ENCODE measurements at regions not wholly inside any gene's neighbourhood (a gene's known extent, or its start where the extent isn't known, plus 50 kb on each side); places are given as distances from the start of the nearest gene placed in this dataset.

- H3K4me1 Mint-ChIP-seq: peaks cover 12% of the 10 kb centered on the region
- DNase-seq (ENCODE audit: low spot score): no peak
- TF ChIP-seq CTCF (IDR thresholded peaks at IDR 0.05) (no peak), EZH2phosphoT487 (IDR thresholded peaks at IDR 0.05) (no peak), EZH2 (IDR thresholded peaks at IDR 0.05) (no peak)
- H3K36me3 ChIP-seq: no peaks in the 10 kb centered on the region
- H3K9me3 ChIP-seq (ENCODE audit: low read depth): no peaks in the 10 kb centered on the region
- H3K27me3 Mint-ChIP-seq (ENCODE audit: insufficient read depth, low read depth): no peaks in the 10 kb centered on the region
- H3K4me2 ChIP-seq: no peak overlapping the region
- H3K36me3 Mint-ChIP-seq: no peaks in the 10 kb centered on the region
- H3K79me2 ChIP-seq (ENCODE audit: low read depth): no peaks in the 10 kb centered on the region
- no peaks in the 10 kb centered on the region for H3F3A ChIP-seq (ENCODE audit: low read depth)
- no peak overlapping the region for H3K9ac ChIP-seq
- H3K4me3 ChIP-seq: no peak overlapping the region
- H4K20me1 ChIP-seq (ENCODE audit: low read depth): no peaks in the 10 kb centered on the region
- H3K27ac ChIP-seq: no peak overlapping the region
- H3K27ac Mint-ChIP-seq: no peak overlapping the region
- no peaks in the 10 kb centered on the region for H3K27me3 ChIP-seq
- H3K4me1 ChIP-seq: peaks cover 11% of the 10 kb centered on the region
- no peak overlapping the region for H3K4me3 Mint-ChIP-seq
- H2AFZ ChIP-seq (replicated peaks): no peak overlapping the region
- H3K9me3 Mint-ChIP-seq: no peaks in the 10 kb centered on the region
These were observed 276.1 kb upstream of the BTG1 start for GRCh38 chr12:92421701-92422100.

GRCh38 chr12:92421042-92421441, 275.4 kb upstream of the BTG1 start:
- no peaks in the 10 kb centered on the region for H3K36me3 Mint-ChIP-seq
- H3F3A ChIP-seq (ENCODE audit: low read depth): no peaks in the 10 kb centered on the region
- no peaks in the 10 kb centered on the region for H3K9me3 ChIP-seq (ENCODE audit: low read depth)
- no peak overlapping the region for H3K27ac Mint-ChIP-seq
- no peaks in the 10 kb centered on the region for H3K9me3 Mint-ChIP-seq
- peaks cover 9% of the 10 kb centered on the region for H3K4me1 Mint-ChIP-seq
- H3K27me3 ChIP-seq: no peaks in the 10 kb centered on the region
- peaks cover 11% of the 10 kb centered on the region for H3K4me1 ChIP-seq
- no peak overlapping the region for H3K4me3 Mint-ChIP-seq
- no peak overlapping the region for H3K4me3 ChIP-seq
- H4K20me1 ChIP-seq (ENCODE audit: low read depth): no peaks in the 10 kb centered on the region
- H3K36me3 ChIP-seq: no peaks in the 10 kb centered on the region
- no peak overlapping the region for H2AFZ ChIP-seq (replicated peaks)
- no peaks in the 10 kb centered on the region for H3K79me2 ChIP-seq (ENCODE audit: low read depth)
- DNase-seq (ENCODE audit: low spot score): no peak
- no peaks in the 10 kb centered on the region for H3K27me3 Mint-ChIP-seq (ENCODE audit: insufficient read depth, low read depth)
- no peak overlapping the region for H3K4me2 ChIP-seq
- no peak overlapping the region for H3K9ac ChIP-seq
- no peak overlapping the region for H3K27ac ChIP-seq
- TF ChIP-seq EZH2 (IDR thresholded peaks at IDR 0.05): no peak
- TF ChIP-seq CTCF (IDR thresholded peaks at IDR 0.05): no peak
- no peak for TF ChIP-seq EZH2phosphoT487 (IDR thresholded peaks at IDR 0.05)

DNA sequence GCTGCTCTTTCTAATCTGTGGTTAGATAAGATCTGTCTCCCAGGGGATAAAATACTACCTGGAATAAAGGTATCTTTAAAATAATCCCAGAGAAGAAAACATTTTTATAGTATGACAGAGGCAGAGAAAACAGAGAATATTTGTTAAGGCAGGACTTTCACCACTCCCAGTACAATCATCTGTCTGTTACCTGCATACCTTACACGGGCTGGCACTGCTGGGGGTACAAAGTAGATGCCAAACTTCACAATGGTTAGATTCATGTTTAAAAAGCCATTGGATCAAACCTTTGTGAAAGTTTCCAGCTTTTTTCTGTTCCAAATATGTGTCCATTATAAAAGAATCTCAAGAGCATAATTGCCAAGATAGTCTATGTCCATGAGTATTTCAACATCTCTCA, 273.6 kb upstream of the BTG1 start:
- Histone ChIP-seq H3K9me3 (ENCODE audit: low read depth) (no peaks in the 10 kb centered on the region), H3K4me3 (no peak overlapping the region), H2AFZ (replicated peaks) (no peak overlapping the region), H3F3A (ENCODE audit: low read depth) (no peaks in the 10 kb centered on the region), H3K27ac (no peak overlapping the region), H3K27me3 (no peaks in the 10 kb centered on the region), H3K4me2 (no peak overlapping the region), H3K9ac (no peak overlapping the region), H3K4me1 (peaks cover 3% of the 10 kb centered on the region), H3K79me2 (ENCODE audit: low read depth) (no peaks in the 10 kb centered on the region), H4K20me1 (ENCODE audit: low read depth) (no peaks in the 10 kb centered on the region), H3K36me3 (no peaks in the 10 kb centered on the region)
- no peak for DNase-seq (ENCODE audit: low spot score)
- Mint-ChIP-seq H3K4me1 (peaks cover 3% of the 10 kb centered on the region), H3K4me3 (no peak overlapping the region), H3K27ac (no peak overlapping the region), H3K36me3 (no peaks in the 10 kb centered on the region), H3K9me3 (no peaks in the 10 kb centered on the region), H3K27me3 (ENCODE audit: insufficient read depth, low read depth) (no peaks in the 10 kb centered on the region)
- TF ChIP-seq EZH2 (IDR thresholded peaks at IDR 0.05) (no peak), CTCF (IDR thresholded peaks at IDR 0.05) (no peak), EZH2phosphoT487 (IDR thresholded peaks at IDR 0.05) (no peak)

- Histone ChIP-seq H3K4me1 (no peaks in the 10 kb centered on the region), H3K27me3 (no peaks in the 10 kb centered on the region), H3K27ac (no peak overlapping the region), H3F3A (ENCODE audit: low read depth) (no peaks in the 10 kb centered on the region), H4K20me1 (ENCODE audit: low read depth) (no peaks in the 10 kb centered on the region), H3K79me2 (ENCODE audit: low read depth) (no peaks in the 10 kb centered on the region), H3K9me3 (ENCODE audit: low read depth) (no peaks in the 10 kb centered on the region), H3K36me3 (no peaks in the 10 kb centered on the region), H3K4me3 (no peak overlapping the region), H3K9ac (no peak overlapping the region), H2AFZ (replicated peaks) (no peak overlapping the region), H3K4me2 (no peak overlapping the region)
- H3K27me3 Mint-ChIP-seq (ENCODE audit: insufficient read depth, low read depth): no peaks in the 10 kb centered on the region
- DNase-seq (ENCODE audit: low spot score): no peak
- no peak overlapping the region for H3K4me3 Mint-ChIP-seq
- H3K27ac Mint-ChIP-seq: no peak overlapping the region
- no peaks in the 10 kb centered on the region for H3K4me1 Mint-ChIP-seq
- no peaks in the 10 kb centered on the region for H3K9me3 Mint-ChIP-seq
- no peaks in the 10 kb centered on the region for H3K36me3 Mint-ChIP-seq
- TF ChIP-seq CTCF (IDR thresholded peaks at IDR 0.05) (no peak), EZH2 (IDR thresholded peaks at IDR 0.05) (no peak), EZH2phosphoT487 (IDR thresholded peaks at IDR 0.05) (no peak)
These were observed 272.7 kb upstream of the BTG1 start for GRCh38 chr12:92418381-92418780.

Data from neural progenitor cell (in vitro differentiated cells).